Stimulated activated naive B cell treated with anti-CD40 and anti-IgM and Interleukin-4, amounts not matched to agents 10 μg/mL and 1 μg/mL and 100 μg/mL, for 72 hours (primary cell): ENCODE measurements at regions not wholly inside any gene's neighbourhood (a gene's known extent, or its start where the extent isn't known, plus 50 kb on each side); places are given as distances from the start of the nearest gene placed in this dataset.

ENCODE experiments used
- ATAC-seq, 2 donors: fragments of 150-1000 bp; cut with Tn5 transposase; replicated peaks; 2 replicates each; pipeline ENCODE4 v1.10.0; 2021; ENCODE audit warnings: moderate library complexity in 1 of 2
- DNase-seq: peaks from one replicate; pipeline ENCODE4 v3.0.0; 2021
- H3K27ac Mint-ChIP-seq: one replicate; pipeline ENCODE4 v1.8.0; 2022; ENCODE audit warnings: mild to moderate bottlenecking, mixed read lengths
- H3K27me3 Mint-ChIP-seq, 2 donors: one replicate each; pipeline ENCODE4 v1.8.0; 2022; ENCODE audit warnings: mixed read lengths in 2 of 2
- H3K36me3 Mint-ChIP-seq, 2 donors: one replicate each; pipeline ENCODE4 v1.8.0; 2022; ENCODE audit warnings: mixed read lengths in 2 of 2, mild to moderate bottlenecking in 1 of 2
- H3K4me1 Mint-ChIP-seq, 2 donors: one replicate each; pipeline ENCODE4 v1.8.0; 2022; ENCODE audit warnings: mixed read lengths in 2 of 2, mild to moderate bottlenecking in 1 of 2
- H3K4me3 Mint-ChIP-seq, 2 donors: one replicate each; pipeline ENCODE4 v1.8.0; 2022; ENCODE audit warnings: mild to moderate bottlenecking in 2 of 2, mixed read lengths in 2 of 2, moderate library complexity in 1 of 2
- H3K9me3 Mint-ChIP-seq, 2 donors: one replicate each; pipeline ENCODE4 v1.8.0; 2022; ENCODE audit warnings: mixed read lengths in 2 of 2, mild to moderate bottlenecking in 1 of 2

- DNase-seq (no peak), ATAC-seq (peak; percentile 76 to 78)
- Mint-ChIP-seq H3K27me3 (no peaks in the 10 kb centered on the region), H3K9me3 (no peaks in the 10 kb centered on the region), H3K4me1 (peaks cover 38 to 39% of the 10 kb centered on the region in 2 donors), H3K27ac (peak overlapping the region; percentile 79), H3K36me3 (peaks cover 0 to 5% of the 10 kb centered on the region in 2 donors), H3K4me3 (peak overlapping the region in 1 of 2 donors; percentile 2)
Measured at GRCh38 chr14:65302571-65303189, 109.8 kb upstream of the FUT8 start.

GRCh38 chr14:65303190-65303898 lies 109.2 kb upstream of the FUT8 start:
- ATAC-seq: peak in 1 of 2 donors; percentile 30
- DNase-seq: no peak
- Mint-ChIP-seq H3K27ac (peak overlapping the region; percentile 92), H3K9me3 (no peaks in the 10 kb centered on the region), H3K4me3 (no peak overlapping the region), H3K27me3 (no peaks in the 10 kb centered on the region), H3K36me3 (peaks cover 2 to 5% of the 10 kb centered on the region in 2 donors), H3K4me1 (peaks cover 32 to 33% of the 10 kb centered on the region in 2 donors)

GRCh38 chr14:65303899-65304222 lies 108.7 kb upstream of the FUT8 start:
- H3K36me3 Mint-ChIP-seq: peaks cover 2 to 5% of the 10 kb centered on the region in 2 donors
- H3K9me3 Mint-ChIP-seq: no peaks in the 10 kb centered on the region
- H3K4me1 Mint-ChIP-seq: peaks cover 31 to 32% of the 10 kb centered on the region in 2 donors
- H3K4me3 Mint-ChIP-seq: no peak overlapping the region
- peak overlapping the region; percentile 92 for H3K27ac Mint-ChIP-seq
- H3K27me3 Mint-ChIP-seq: no peaks in the 10 kb centered on the region
- ATAC-seq (no peak), DNase-seq (no peak)

DNA sequence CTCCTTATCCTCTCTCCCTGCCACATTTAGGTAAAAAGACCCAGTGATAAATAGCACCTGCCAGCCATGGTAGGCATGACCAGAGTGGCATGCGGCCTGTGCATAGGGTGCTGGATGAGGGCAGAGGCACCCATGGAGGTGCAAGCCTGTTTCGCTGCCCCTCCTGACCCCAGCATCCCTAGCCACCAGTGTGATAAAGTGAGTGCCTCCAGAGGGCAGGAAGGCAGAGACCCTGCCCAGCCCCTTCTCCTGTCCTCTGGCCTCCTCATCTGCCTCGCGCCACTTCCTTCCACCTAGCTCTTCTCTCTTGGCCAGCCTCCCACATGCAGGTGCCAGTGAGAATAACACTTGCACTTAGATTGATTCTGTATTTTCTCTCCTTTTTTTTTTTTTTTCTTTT lies 108.3 kb upstream of the FUT8 start:
- Mint-ChIP-seq H3K4me1 (peaks cover 31 to 32% of the 10 kb centered on the region in 2 donors), H3K9me3 (no peaks in the 10 kb centered on the region)

DNA sequence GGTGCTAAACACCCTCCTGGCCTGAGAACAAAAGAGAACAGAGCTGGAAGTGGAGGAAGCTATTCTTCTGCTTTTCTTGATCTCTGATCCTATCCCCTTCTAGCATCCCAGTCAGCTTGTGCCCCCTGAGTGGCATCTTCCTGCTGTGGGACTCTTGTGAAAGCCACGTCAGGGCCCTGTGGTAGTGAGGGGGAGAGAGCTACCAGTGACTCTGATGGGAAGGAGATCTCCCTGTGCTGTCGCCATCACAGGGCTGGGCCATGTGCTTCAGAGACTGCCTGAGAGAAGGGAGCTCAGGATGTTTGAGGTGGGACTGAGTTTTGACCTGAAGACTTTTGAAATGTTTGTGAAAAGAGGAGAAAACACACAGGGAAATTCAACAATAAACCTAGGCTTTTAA lies 107.6 kb upstream of the FUT8 start:
- Mint-ChIP-seq H3K36me3 (peaks cover 2 to 5% of the 10 kb centered on the region in 2 donors), H3K4me3 (peak overlapping the region in 1 of 2 donors; percentile 2), H3K9me3 (no peaks in the 10 kb centered on the region), H3K27me3 (no peaks in the 10 kb centered on the region), H3K27ac (peak overlapping the region; percentile 92), H3K4me1 (peaks cover 31 to 32% of the 10 kb centered on the region in 2 donors)
- DNase-seq (no peak), ATAC-seq (no peak)

More for the DNA sequence above, 108.3 kb upstream of the FUT8 start:
- Mint-ChIP-seq H3K27me3 (no peaks in the 10 kb centered on the region), H3K4me3 (no peak overlapping the region), H3K27ac (peak overlapping the region; percentile 92), H3K36me3 (peaks cover 2 to 5% of the 10 kb centered on the region in 2 donors)
- no peak for DNase-seq
- ATAC-seq: peak; percentile 6 to 24

DNA sequence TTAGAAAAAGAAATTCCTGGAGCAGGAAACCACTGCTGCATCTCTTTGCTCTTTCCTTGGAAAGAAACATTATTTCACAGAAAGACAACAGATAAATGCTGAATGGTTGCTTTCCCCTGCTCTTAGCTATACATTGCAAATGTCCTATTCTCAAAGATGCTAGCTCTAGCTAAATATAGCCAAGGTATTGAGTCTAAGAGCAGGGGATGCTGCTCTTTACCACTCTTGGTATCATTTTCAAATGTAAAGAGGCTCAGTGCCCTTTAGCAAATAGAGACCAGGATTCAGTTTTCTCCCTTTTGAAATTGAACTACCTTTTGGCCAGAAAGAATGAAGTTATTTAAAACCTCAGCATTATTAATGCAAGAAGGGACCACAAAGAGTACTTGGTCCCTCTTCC lies 104.0 kb upstream of the FUT8 start:
- H3K4me1 Mint-ChIP-seq: peaks cover 21 to 31% of the 10 kb centered on the region in 2 donors
- no peaks in the 10 kb centered on the region for H3K27me3 Mint-ChIP-seq
- no peak overlapping the region for H3K27ac Mint-ChIP-seq
- H3K4me3 Mint-ChIP-seq: no peak overlapping the region
- H3K36me3 Mint-ChIP-seq: peaks cover 2 to 8% of the 10 kb centered on the region in 2 donors
- ATAC-seq (no peak), DNase-seq (no peak)
- H3K9me3 Mint-ChIP-seq: peaks cover 0 to 2% of the 10 kb centered on the region in 2 donors

DNA sequence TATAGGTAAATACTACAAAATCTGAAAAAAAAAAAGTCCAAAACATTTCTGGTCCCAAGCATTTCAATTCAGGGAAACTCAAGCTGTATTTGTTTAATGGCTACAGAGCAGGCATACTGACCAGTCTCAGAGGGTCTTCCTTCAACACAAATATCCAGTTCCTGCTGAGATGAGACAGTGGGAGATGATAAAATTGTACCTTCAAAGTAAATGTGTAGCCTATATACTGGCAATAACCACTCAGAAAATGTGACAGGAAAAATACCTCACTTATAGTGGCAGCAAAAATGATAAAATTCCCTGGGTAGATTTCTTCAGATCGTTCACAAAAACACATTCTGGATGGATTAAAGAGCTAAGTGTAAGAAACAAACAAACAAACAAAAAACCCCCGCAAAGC lies 102.0 kb upstream of the FUT8 start:
- H3K4me3 Mint-ChIP-seq: no peak overlapping the region
- H3K9me3 Mint-ChIP-seq: peaks cover 0 to 2% of the 10 kb centered on the region in 2 donors
- no peak for DNase-seq

DNA sequence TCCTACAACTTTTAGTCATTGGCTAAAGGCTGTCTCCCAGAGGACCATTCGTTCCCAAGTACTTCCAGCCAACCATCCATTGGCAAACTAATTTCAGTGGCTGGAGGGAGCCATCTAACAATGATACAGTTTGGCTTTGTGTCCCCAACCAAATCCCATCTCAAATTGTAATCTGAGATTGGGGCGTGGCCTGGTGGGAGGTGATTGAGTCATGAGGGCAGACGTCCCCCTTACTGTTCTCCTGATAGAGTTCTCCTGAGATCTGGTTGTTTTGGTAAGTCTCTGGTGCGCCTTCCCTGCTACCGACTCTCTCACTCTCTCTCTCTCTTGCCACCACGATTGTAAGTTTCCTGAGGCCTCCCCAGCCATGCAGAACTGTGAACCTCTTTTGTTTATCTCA lies 99.7 kb upstream of the FUT8 start:
- H3K9me3 Mint-ChIP-seq: peaks cover 0 to 2% of the 10 kb centered on the region in 2 donors
- no peak for ATAC-seq
- H3K27me3 Mint-ChIP-seq: no peaks in the 10 kb centered on the region
- no peak for DNase-seq
- no peak overlapping the region for H3K4me3 Mint-ChIP-seq
- peaks cover 22 to 48% of the 10 kb centered on the region in 2 donors for H3K4me1 Mint-ChIP-seq
- no peak overlapping the region for H3K27ac Mint-ChIP-seq
- H3K36me3 Mint-ChIP-seq: peaks cover 2 to 3% of the 10 kb centered on the region in 2 donors

More for the DNA sequence above, 102.0 kb upstream of the FUT8 start:
- Mint-ChIP-seq H3K27ac (no peak overlapping the region), H3K4me1 (peaks cover 15 to 25% of the 10 kb centered on the region in 2 donors), H3K36me3 (peaks cover 2 to 3% of the 10 kb centered on the region in 2 donors), H3K27me3 (no peaks in the 10 kb centered on the region)
- no peak for ATAC-seq

DNA sequence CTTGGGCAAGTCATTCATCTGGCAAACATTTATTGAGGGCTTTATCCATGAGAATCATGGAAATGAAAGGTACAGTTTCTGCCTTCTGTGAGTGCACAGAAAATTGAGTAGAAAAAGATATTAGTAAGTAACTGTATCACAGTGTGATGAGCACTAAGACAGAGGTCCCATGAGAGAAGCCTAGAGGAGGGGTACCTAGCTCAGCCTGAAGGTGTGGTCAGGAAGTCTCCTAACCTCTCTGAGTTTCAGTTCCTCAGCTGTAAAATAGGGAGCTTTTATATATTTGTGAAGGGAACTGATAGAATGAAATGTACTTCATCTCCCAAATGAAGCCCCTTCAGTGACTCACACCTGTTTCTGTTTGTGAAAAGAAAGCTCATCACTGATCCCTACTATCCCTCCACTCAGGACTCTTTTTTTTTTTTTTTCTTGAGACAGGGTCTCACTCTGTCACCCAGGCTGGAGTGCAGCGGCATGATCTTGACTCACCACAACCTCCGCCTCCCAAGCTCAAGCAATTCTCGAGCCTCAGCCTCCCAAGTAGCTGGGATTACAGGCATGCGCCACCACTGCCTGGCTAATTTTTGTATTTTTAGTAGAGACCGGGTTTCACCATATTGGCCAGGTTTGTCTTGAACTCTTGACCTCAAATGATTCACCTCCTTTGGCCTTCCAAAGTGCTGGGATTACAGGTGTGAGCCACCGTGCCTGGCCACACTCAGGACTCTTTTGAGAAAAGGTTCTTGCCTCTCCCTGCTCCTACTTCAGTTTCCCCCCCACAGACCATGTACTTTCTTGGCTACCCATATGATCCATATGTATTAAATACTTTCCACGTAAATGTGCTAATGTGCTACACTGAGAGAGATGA lies 93.7 kb upstream of the FUT8 start:
- H3K36me3 Mint-ChIP-seq: no peaks in the 10 kb centered on the region
- no peaks in the 10 kb centered on the region for H3K9me3 Mint-ChIP-seq
- peak overlapping the region; percentile 23 to 39 for H3K4me3 Mint-ChIP-seq
- peak overlapping the region; percentile 37 for H3K27ac Mint-ChIP-seq
- DNase-seq (no peak), ATAC-seq (peak; percentile 91 to 94)
- peaks cover 47 to 84% of the 10 kb centered on the region in 2 donors for H3K4me1 Mint-ChIP-seq
- H3K27me3 Mint-ChIP-seq: no peaks in the 10 kb centered on the region

- Mint-ChIP-seq H3K27ac (peak overlapping the region; percentile 39), H3K9me3 (no peaks in the 10 kb centered on the region), H3K4me1 (peaks cover 40 to 70% of the 10 kb centered on the region in 2 donors), H3K4me3 (no peak overlapping the region), H3K27me3 (no peaks in the 10 kb centered on the region), H3K36me3 (no peaks in the 10 kb centered on the region)
- ATAC-seq (peak; percentile 54 to 62), DNase-seq (no peak)
Measured at GRCh38 chr14:65320661-65321308, 91.7 kb upstream of the FUT8 start.

DNA sequence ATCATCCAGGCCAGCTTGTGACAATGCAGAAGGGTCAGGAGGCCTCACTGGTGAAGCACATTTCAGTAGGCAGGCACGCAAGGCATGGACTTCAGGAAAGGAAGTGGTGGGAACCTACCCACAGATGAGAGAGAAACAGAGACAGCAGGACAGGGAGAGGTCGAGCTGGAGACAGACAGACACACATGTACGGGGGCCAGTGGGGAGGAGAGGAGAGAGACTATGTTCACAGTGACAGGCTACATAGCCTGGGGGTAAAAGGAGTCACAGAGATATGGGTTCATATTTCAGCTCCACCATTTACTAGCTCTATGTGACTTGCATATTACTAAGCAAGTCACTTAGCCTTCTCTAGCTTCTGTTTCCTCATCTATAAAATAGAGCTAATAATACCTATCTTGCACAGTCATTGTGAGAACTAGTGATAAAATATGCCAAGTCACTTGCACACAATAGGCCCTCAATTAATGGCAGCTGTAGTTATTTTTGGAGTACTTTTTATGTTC lies 91.1 kb upstream of the FUT8 start:
- H3K4me1 Mint-ChIP-seq: peaks cover 40 to 64% of the 10 kb centered on the region in 2 donors
- peak overlapping the region; percentile 39 for H3K27ac Mint-ChIP-seq
- no peak overlapping the region for H3K4me3 Mint-ChIP-seq
- no peak for DNase-seq
- no peaks in the 10 kb centered on the region for H3K36me3 Mint-ChIP-seq
- ATAC-seq: peak; percentile 30 to 38
- no peaks in the 10 kb centered on the region for H3K9me3 Mint-ChIP-seq
- H3K27me3 Mint-ChIP-seq: no peaks in the 10 kb centered on the region

DNA sequence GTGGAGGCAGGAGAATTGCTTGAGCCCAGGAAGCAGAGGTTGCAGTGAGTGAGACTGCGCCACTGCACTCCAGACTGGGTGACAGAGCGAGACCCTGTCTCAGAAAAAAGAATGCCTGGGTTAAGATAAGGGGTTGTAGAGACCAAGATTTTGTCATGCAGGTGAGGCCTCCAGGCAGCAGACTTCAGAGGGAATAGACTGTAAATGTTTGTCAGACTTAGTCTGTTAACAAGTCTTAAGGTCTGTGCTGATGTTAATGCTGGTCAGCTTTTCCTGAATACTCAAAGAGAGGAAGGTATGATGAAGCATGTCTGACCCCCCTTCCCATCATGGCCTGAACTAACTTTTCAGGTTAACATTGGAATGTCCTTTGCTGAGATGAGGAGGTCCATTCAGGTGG lies 83.0 kb upstream of the FUT8 start:
- DNase-seq (no peak), ATAC-seq (no peak)
- no peaks in the 10 kb centered on the region for H3K9me3 Mint-ChIP-seq
- H3K27me3 Mint-ChIP-seq: no peaks in the 10 kb centered on the region
- no peaks in the 10 kb centered on the region for H3K36me3 Mint-ChIP-seq
- H3K4me1 Mint-ChIP-seq: peaks cover 22 to 37% of the 10 kb centered on the region in 2 donors
- no peak overlapping the region for H3K27ac Mint-ChIP-seq
- H3K4me3 Mint-ChIP-seq: no peak overlapping the region

DNA sequence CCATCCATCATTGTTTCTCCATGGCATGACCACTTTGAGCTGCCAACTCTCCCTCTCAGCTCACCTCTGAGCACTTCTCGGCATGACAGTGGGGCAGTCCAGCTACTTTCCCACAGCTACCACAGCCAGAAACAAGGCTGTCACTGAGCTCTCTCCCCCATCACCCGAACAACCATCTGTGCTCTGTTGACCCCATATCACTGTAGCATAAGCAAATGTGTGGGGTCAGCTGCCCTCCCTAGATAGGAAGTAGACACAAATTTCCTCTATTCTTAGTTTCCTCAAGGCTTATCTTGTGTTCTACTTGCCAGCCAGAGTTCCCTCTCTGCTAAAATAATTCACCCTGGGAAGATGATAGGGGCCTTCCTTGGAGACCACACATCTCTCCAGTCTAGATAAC lies 82.6 kb upstream of the FUT8 start:
- DNase-seq (no peak), ATAC-seq (no peak)
- Mint-ChIP-seq H3K27ac (peak overlapping the region; percentile 25), H3K9me3 (no peaks in the 10 kb centered on the region), H3K27me3 (no peaks in the 10 kb centered on the region), H3K4me3 (no peak overlapping the region), H3K36me3 (no peaks in the 10 kb centered on the region), H3K4me1 (peaks cover 26 to 42% of the 10 kb centered on the region in 2 donors)

DNA sequence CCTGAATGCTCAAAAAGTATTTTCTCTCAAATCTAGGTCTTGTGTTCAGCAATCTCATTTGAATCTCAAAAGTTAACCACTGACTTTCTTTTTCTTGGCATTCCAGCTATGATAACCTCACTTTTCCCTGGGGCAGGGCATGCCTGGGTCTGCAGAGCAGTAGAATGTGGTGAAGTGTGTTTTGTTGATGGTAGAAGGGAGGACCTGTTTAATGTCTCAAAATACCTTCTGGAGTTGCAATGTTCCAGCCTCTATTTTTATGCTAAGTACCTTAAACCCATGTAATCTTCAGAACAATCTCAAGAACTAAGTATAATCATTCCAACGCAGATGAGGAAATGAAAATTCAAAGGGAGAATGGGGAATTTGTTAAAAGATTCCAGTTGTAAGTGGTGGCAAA lies 82.1 kb upstream of the FUT8 start:
- no peak for ATAC-seq
- Mint-ChIP-seq H3K27me3 (no peaks in the 10 kb centered on the region), H3K27ac (peak overlapping the region; percentile 25), H3K36me3 (no peaks in the 10 kb centered on the region), H3K4me1 (peaks cover 30 to 42% of the 10 kb centered on the region in 2 donors), H3K9me3 (no peaks in the 10 kb centered on the region), H3K4me3 (no peak overlapping the region)
- DNase-seq: no peak
